IPS-20b (cell line): ENCODE measurements at regions not wholly inside any gene's neighbourhood (a gene's known extent, or its start where the extent isn't known, plus 50 kb on each side); places are given as distances from the start of the nearest gene placed in this dataset.
"Not testable (repeated sequence)": the region's sequence is repeated elsewhere in the genome, so short reads cannot be mapped to it uniquely, and the experiment has no call there.

ENCODE experiments used
- H3K27ac ChIP-seq: one replicate; pipeline ENCODE4 v1.5.1; 2013; ENCODE audit warnings: low read length
- H3K27me3 ChIP-seq: 2 replicates; pipeline ENCODE4 v1.6.1; 2013; ENCODE audit warnings: mild to moderate bottlenecking, low read length, inconsistent platforms; ENCODE audit not compliant: insufficient read depth
- H3K36me3 ChIP-seq: 2 replicates; pipeline ENCODE4 v1.6.1; 2013; ENCODE audit warnings: low read depth, mild to moderate bottlenecking, inconsistent platforms, low read length, moderate library complexity; ENCODE audit not compliant: insufficient read depth
- H3K4me1 ChIP-seq: 2 replicates; pipeline ENCODE4 v1.6.1; 2013; ENCODE audit warnings: mild to moderate bottlenecking, control low read depth, inconsistent platforms, low read length, moderate library complexity; ENCODE audit not compliant: insufficient read depth
- H3K4me3 ChIP-seq: 2 replicates; pipeline ENCODE4 v1.5.1; 2013; ENCODE audit warnings: mild to moderate bottlenecking, low read length, inconsistent platforms
- H3K9ac ChIP-seq: 2 replicates; pipeline ENCODE4 v1.6.1; 2013; ENCODE audit warnings: low read depth, mild to moderate bottlenecking, inconsistent platforms, low read length, moderate library complexity
- H3K9me3 ChIP-seq: 2 replicates; pipeline ENCODE4 v1.6.1; 2013; ENCODE audit warnings: mild to moderate bottlenecking, low read depth, low read length, inconsistent platforms; ENCODE audit not compliant: insufficient read depth

DNA sequence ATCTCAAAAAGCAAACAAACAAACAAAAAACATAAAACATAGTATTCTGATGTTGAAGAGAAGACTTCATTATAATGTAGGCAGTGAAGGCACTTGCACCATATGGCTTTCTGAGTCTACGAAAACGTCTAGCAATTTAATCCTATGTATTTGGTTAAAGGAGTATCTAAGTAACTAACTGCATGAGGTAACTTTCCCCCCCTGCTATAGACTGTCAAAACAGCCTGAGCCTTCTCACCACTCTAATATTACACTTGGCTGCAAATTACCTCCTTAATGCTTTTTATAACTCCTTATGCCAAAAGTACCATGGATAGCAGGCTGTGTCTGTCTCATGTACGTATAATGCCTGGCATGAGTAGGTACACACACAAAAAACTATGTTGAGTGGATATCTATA is 607.6 kb upstream of the FLRT2 start:
- H3K9ac ChIP-seq, result no peak overlapping the region
- H3K36me3 ChIP-seq, result no peaks in the 10 kb centered on the region
- no peak overlapping the region for H3K27ac ChIP-seq
- H3K4me1 ChIP-seq, result no peaks in the 10 kb centered on the region
- H3K4me3 ChIP-seq, result no peak overlapping the region
- no peaks in the 10 kb centered on the region for H3K9me3 ChIP-seq
- no peaks in the 10 kb centered on the region for H3K27me3 ChIP-seq

GRCh38 chr14:84926656-84927055 is 603.3 kb upstream of the FLRT2 start:
- Histone ChIP-seq H3K9ac (no peak overlapping the region), H3K4me1 (no peaks in the 10 kb centered on the region), H3K27me3 (no peaks in the 10 kb centered on the region), H3K36me3 (no peaks in the 10 kb centered on the region), H3K27ac (no peak overlapping the region), H3K4me3 (no peak overlapping the region), H3K9me3 (no peaks in the 10 kb centered on the region)

- H3K27ac ChIP-seq, result no peak overlapping the region
- H3K36me3 ChIP-seq, result no peaks in the 10 kb centered on the region
- H3K4me1 ChIP-seq, result no peaks in the 10 kb centered on the region
- no peaks in the 10 kb centered on the region for H3K9me3 ChIP-seq
- H3K4me3 ChIP-seq, result no peak overlapping the region
- H3K9ac ChIP-seq, result no peak overlapping the region
- H3K27me3 ChIP-seq, result no peaks in the 10 kb centered on the region
Measured at GRCh38 chr14:84927096-84927827, 602.7 kb upstream of the FLRT2 start.

- no peaks in the 10 kb centered on the region for H3K4me1 ChIP-seq
- H3K27ac ChIP-seq, result no peak overlapping the region
- no peaks in the 10 kb centered on the region for H3K27me3 ChIP-seq
- no peaks in the 10 kb centered on the region for H3K9me3 ChIP-seq
- H3K9ac ChIP-seq, result no peak overlapping the region
- H3K4me3 ChIP-seq, result no peak overlapping the region
- no peaks in the 10 kb centered on the region for H3K36me3 ChIP-seq
Measured at GRCh38 chr14:84929086-84929485, 600.9 kb upstream of the FLRT2 start.

- Histone ChIP-seq H3K27ac (no peak overlapping the region), H3K4me1 (no peaks in the 10 kb centered on the region), H3K4me3 (no peak overlapping the region), H3K36me3 (no peaks in the 10 kb centered on the region), H3K27me3 (no peaks in the 10 kb centered on the region), H3K9me3 (no peaks in the 10 kb centered on the region), H3K9ac (no peak overlapping the region)
Measured at GRCh38 chr14:84929834-84930233, 600.1 kb upstream of the FLRT2 start.

GRCh38 chr14:84937016-84937415 is 592.9 kb upstream of the FLRT2 start:
- Histone ChIP-seq H3K4me3 (no peak overlapping the region), H3K27ac (no peak overlapping the region), H3K27me3 (no peaks in the 10 kb centered on the region), H3K9ac (no peak overlapping the region), H3K4me1 (no peaks in the 10 kb centered on the region), H3K9me3 (no peaks in the 10 kb centered on the region), H3K36me3 (no peaks in the 10 kb centered on the region)

- Histone ChIP-seq H3K27me3 (no peaks in the 10 kb centered on the region), H3K4me1 (no peaks in the 10 kb centered on the region), H3K9ac (no peak overlapping the region), H3K9me3 (no peaks in the 10 kb centered on the region), H3K4me3 (no peak overlapping the region), H3K36me3 (no peaks in the 10 kb centered on the region), H3K27ac (no peak overlapping the region)
Measured at GRCh38 chr14:84937449-84937848, 592.5 kb upstream of the FLRT2 start.

DNA sequence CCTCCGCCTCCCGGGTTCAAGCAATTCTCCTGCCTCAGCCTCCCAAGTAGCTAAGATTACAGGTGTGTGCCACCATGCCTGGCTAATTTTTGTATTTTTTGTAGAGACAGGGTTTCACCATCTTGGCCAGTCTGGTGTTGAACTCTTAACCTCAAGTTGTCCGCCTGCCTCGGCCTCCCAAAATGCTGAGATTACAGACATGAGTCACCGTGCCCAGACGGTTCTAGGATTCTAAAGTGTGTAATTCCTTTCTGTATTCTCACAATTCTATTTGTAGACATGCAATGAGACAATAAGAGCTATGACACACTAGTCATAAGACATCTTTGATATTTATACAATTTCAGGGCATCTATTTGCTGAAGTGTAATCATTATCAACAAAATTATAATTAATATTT is 585.0 kb upstream of the FLRT2 start:
- not testable (repeated sequence) for H3K27ac ChIP-seq, H3K4me1 ChIP-seq, H3K9me3 ChIP-seq, H3K27me3 ChIP-seq, H3K4me3 ChIP-seq, H3K36me3 ChIP-seq, H3K9ac ChIP-seq

GRCh38 chr14:84959851-84960520 is 570.0 kb upstream of the FLRT2 start:
- Histone ChIP-seq H3K27ac (no peak overlapping the region), H3K36me3 (no peaks in the 10 kb centered on the region), H3K27me3 (no peaks in the 10 kb centered on the region), H3K4me3 (no peak overlapping the region), H3K9ac (no peak overlapping the region), H3K9me3 (peaks cover 6% of the 10 kb centered on the region; the same call in 1 of the 2 replicates), H3K4me1 (peaks cover 9% of the 10 kb centered on the region; the same call in 1 of the 2 replicates)

- no peaks in the 10 kb centered on the region for H3K27me3 ChIP-seq
- H3K4me3 ChIP-seq, result no peak overlapping the region
- H3K36me3 ChIP-seq, result no peaks in the 10 kb centered on the region
- no peak overlapping the region for H3K27ac ChIP-seq
- H3K4me1 ChIP-seq, result peaks cover 9% of the 10 kb centered on the region; the same call in 1 of the 2 replicates
- H3K9me3 ChIP-seq, result peaks cover 6% of the 10 kb centered on the region; the same call in 1 of the 2 replicates
- H3K9ac ChIP-seq, result no peak overlapping the region
Measured at GRCh38 chr14:84961637-84962036, 568.3 kb upstream of the FLRT2 start.

DNA sequence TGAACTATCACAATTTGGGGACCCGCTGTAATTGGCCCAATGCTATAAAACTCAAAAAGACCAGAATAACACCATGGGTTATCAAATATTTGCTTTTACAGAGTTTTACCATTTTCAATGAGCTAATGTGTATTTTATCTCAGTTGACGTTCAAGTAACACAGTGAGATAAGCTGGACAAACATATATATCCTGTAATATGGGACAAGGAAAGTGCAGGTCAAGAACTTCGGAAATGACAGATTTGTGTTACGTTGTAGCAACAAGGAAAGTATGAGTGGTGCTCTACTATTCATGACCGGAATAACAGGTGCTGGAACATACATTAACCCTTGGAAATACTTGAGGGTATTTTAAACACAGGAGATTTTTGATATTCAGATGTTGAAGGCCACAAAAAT is 566.4 kb upstream of the FLRT2 start:
- H3K27ac ChIP-seq, result no peak overlapping the region
- no peaks in the 10 kb centered on the region for H3K36me3 ChIP-seq
- H3K9me3 ChIP-seq, result peaks cover 6% of the 10 kb centered on the region; the same call in 1 of the 2 replicates
- H3K4me3 ChIP-seq, result no peak overlapping the region
- no peaks in the 10 kb centered on the region for H3K27me3 ChIP-seq
- no peak overlapping the region for H3K9ac ChIP-seq
- peaks cover 9% of the 10 kb centered on the region; the same call in 1 of the 2 replicates for H3K4me1 ChIP-seq

GRCh38 chr14:84965279-84965678 is 564.7 kb upstream of the FLRT2 start:
- Histone ChIP-seq H3K27ac (no peak overlapping the region), H3K36me3 (no peaks in the 10 kb centered on the region), H3K27me3 (no peaks in the 10 kb centered on the region), H3K4me1 (peaks cover 3% of the 10 kb centered on the region; the same call in 1 of the 2 replicates), H3K9ac (no peak overlapping the region), H3K4me3 (no peak overlapping the region), H3K9me3 (no peaks in the 10 kb centered on the region)
